Stimulated activated naive B cell treated with anti-CD40 and anti-IgM and Interleukin-4, amounts not matched to agents 10 μg/mL and 1 μg/mL and 100 μg/mL, for 72 hours (primary cell): ENCODE measurements at regions not wholly inside any gene's neighbourhood (a gene's known extent, or its start where the extent isn't known, plus 50 kb on each side); places are given as distances from the start of the nearest gene placed in this dataset.

Experiments used
- ATAC-seq, 2 donors: fragments of 150-1000 bp; cut with Tn5 transposase; replicated peaks; 2 replicates each; pipeline ENCODE4 v1.10.0; 2021; ENCODE audit warnings: moderate library complexity in 1 of 2
- DNase-seq: peaks from one replicate; pipeline ENCODE4 v3.0.0; 2021
- H3K27ac Mint-ChIP-seq: one replicate; pipeline ENCODE4 v1.8.0; 2022; ENCODE audit warnings: mild to moderate bottlenecking, mixed read lengths
- H3K27me3 Mint-ChIP-seq, 2 donors: one replicate each; pipeline ENCODE4 v1.8.0; 2022; ENCODE audit warnings: mixed read lengths in 2 of 2
- H3K36me3 Mint-ChIP-seq, 2 donors: one replicate each; pipeline ENCODE4 v1.8.0; 2022; ENCODE audit warnings: mixed read lengths in 2 of 2, mild to moderate bottlenecking in 1 of 2
- H3K4me1 Mint-ChIP-seq, 2 donors: one replicate each; pipeline ENCODE4 v1.8.0; 2022; ENCODE audit warnings: mixed read lengths in 2 of 2, mild to moderate bottlenecking in 1 of 2
- H3K4me3 Mint-ChIP-seq, 2 donors: one replicate each; pipeline ENCODE4 v1.8.0; 2022; ENCODE audit warnings: mild to moderate bottlenecking in 2 of 2, mixed read lengths in 2 of 2, moderate library complexity in 1 of 2
- H3K9me3 Mint-ChIP-seq, 2 donors: one replicate each; pipeline ENCODE4 v1.8.0; 2022; ENCODE audit warnings: mixed read lengths in 2 of 2, mild to moderate bottlenecking in 1 of 2

- Mint-ChIP-seq H3K4me1 (no peaks in the 10 kb centered on the region), H3K27ac (no peak overlapping the region), H3K9me3 (peaks cover 0 to 1% of the 10 kb centered on the region in 2 donors), H3K36me3 (no peaks in the 10 kb centered on the region), H3K27me3 (no peaks in the 10 kb centered on the region), H3K4me3 (no peak overlapping the region)
- ATAC-seq = no peak
- no peak for DNase-seq
Measured at GRCh38 chr1:80447526-80447925, 1353.2 kb upstream of the ADGRL2 start.

- Mint-ChIP-seq H3K4me3 (no peak overlapping the region), H3K9me3 (no peaks in the 10 kb centered on the region), H3K4me1 (no peaks in the 10 kb centered on the region), H3K27ac (no peak overlapping the region), H3K36me3 (no peaks in the 10 kb centered on the region), H3K27me3 (no peaks in the 10 kb centered on the region)
- DNase-seq (no peak), ATAC-seq (no peak)
Measured at GRCh38 chr1:80445033-80445432, 1355.7 kb upstream of the ADGRL2 start.

- no peaks in the 10 kb centered on the region for H3K36me3 Mint-ChIP-seq
- no peak overlapping the region for H3K27ac Mint-ChIP-seq
- H3K27me3 Mint-ChIP-seq = no peaks in the 10 kb centered on the region
- H3K9me3 Mint-ChIP-seq = no peaks in the 10 kb centered on the region
- H3K4me3 Mint-ChIP-seq = no peak overlapping the region
- ATAC-seq (no peak), DNase-seq (no peak)
- no peaks in the 10 kb centered on the region for H3K4me1 Mint-ChIP-seq
Measured at GRCh38 chr1:80444171-80444570, 1356.6 kb upstream of the ADGRL2 start.

- H3K27ac Mint-ChIP-seq = no peak overlapping the region
- H3K9me3 Mint-ChIP-seq = no peaks in the 10 kb centered on the region
- H3K36me3 Mint-ChIP-seq = no peaks in the 10 kb centered on the region
- no peak overlapping the region for H3K4me3 Mint-ChIP-seq
- DNase-seq = no peak
- no peaks in the 10 kb centered on the region for H3K4me1 Mint-ChIP-seq
- ATAC-seq = no peak
- H3K27me3 Mint-ChIP-seq = no peaks in the 10 kb centered on the region
Measured at GRCh38 chr1:80441664-80442063, 1359.1 kb upstream of the ADGRL2 start.

GRCh38 chr1:80436851-80437250 lies 1363.9 kb upstream of the ADGRL2 start:
- ATAC-seq (no peak), DNase-seq (no peak)
- H3K36me3 Mint-ChIP-seq = no peaks in the 10 kb centered on the region
- H3K9me3 Mint-ChIP-seq = peaks cover under 1 to 2% of the 10 kb centered on the region in 2 donors
- H3K4me3 Mint-ChIP-seq = no peak overlapping the region
- no peaks in the 10 kb centered on the region for H3K27me3 Mint-ChIP-seq
- no peaks in the 10 kb centered on the region for H3K4me1 Mint-ChIP-seq
- H3K27ac Mint-ChIP-seq = no peak overlapping the region

- DNase-seq (no peak), ATAC-seq (no peak)
- H3K4me3 Mint-ChIP-seq = no peak overlapping the region
- no peak overlapping the region for H3K27ac Mint-ChIP-seq
- H3K27me3 Mint-ChIP-seq = no peaks in the 10 kb centered on the region
- H3K4me1 Mint-ChIP-seq = no peaks in the 10 kb centered on the region
- H3K36me3 Mint-ChIP-seq = no peaks in the 10 kb centered on the region
- H3K9me3 Mint-ChIP-seq = peaks cover 4 to 6% of the 10 kb centered on the region in 2 donors
Measured at GRCh38 chr1:80427881-80428280, 1372.9 kb upstream of the ADGRL2 start.

- H3K9me3 Mint-ChIP-seq = peaks cover 0 to 1% of the 10 kb centered on the region in 2 donors
- DNase-seq = no peak
- H3K27ac Mint-ChIP-seq = no peak overlapping the region
- H3K4me3 Mint-ChIP-seq = no peak overlapping the region
- no peak for ATAC-seq
- H3K4me1 Mint-ChIP-seq = no peaks in the 10 kb centered on the region
- no peaks in the 10 kb centered on the region for H3K27me3 Mint-ChIP-seq
- no peaks in the 10 kb centered on the region for H3K36me3 Mint-ChIP-seq
Measured at GRCh38 chr1:80424249-80424648, 1376.5 kb upstream of the ADGRL2 start.

GRCh38 chr1:80418134-80418533 lies 1382.6 kb upstream of the ADGRL2 start:
- Mint-ChIP-seq H3K4me3 (no peak overlapping the region), H3K27me3 (no peaks in the 10 kb centered on the region), H3K27ac (no peak overlapping the region), H3K4me1 (no peaks in the 10 kb centered on the region), H3K36me3 (no peaks in the 10 kb centered on the region), H3K9me3 (peaks cover 0 to 1% of the 10 kb centered on the region in 2 donors)
- DNase-seq = no peak
- no peak for ATAC-seq

- Mint-ChIP-seq H3K27ac (no peak overlapping the region), H3K27me3 (no peaks in the 10 kb centered on the region), H3K4me3 (no peak overlapping the region), H3K4me1 (no peaks in the 10 kb centered on the region), H3K9me3 (peaks cover 0 to 1% of the 10 kb centered on the region in 2 donors), H3K36me3 (no peaks in the 10 kb centered on the region)
- no peak for DNase-seq
- no peak for ATAC-seq
Measured at GRCh38 chr1:80417671-80418070, 1383.1 kb upstream of the ADGRL2 start.

GRCh38 chr1:80413969-80414368 lies 1386.8 kb upstream of the ADGRL2 start:
- Mint-ChIP-seq H3K27me3 (no peaks in the 10 kb centered on the region), H3K36me3 (no peaks in the 10 kb centered on the region), H3K4me3 (no peak overlapping the region), H3K9me3 (peaks cover 0 to 1% of the 10 kb centered on the region in 2 donors), H3K4me1 (no peaks in the 10 kb centered on the region), H3K27ac (no peak overlapping the region)
- ATAC-seq (no peak), DNase-seq (no peak)

- DNase-seq (no peak), ATAC-seq (no peak)
- no peak overlapping the region for H3K4me3 Mint-ChIP-seq
- no peak overlapping the region for H3K27ac Mint-ChIP-seq
- peaks cover 0 to 1% of the 10 kb centered on the region in 2 donors for H3K9me3 Mint-ChIP-seq
- no peaks in the 10 kb centered on the region for H3K4me1 Mint-ChIP-seq
- no peaks in the 10 kb centered on the region for H3K27me3 Mint-ChIP-seq
- H3K36me3 Mint-ChIP-seq = no peaks in the 10 kb centered on the region
Measured at GRCh38 chr1:80410233-80410632, 1390.5 kb upstream of the ADGRL2 start.

- no peaks in the 10 kb centered on the region for H3K4me1 Mint-ChIP-seq
- H3K9me3 Mint-ChIP-seq = peaks cover 0 to 4% of the 10 kb centered on the region in 2 donors
- DNase-seq = no peak
- H3K27me3 Mint-ChIP-seq = no peaks in the 10 kb centered on the region
- no peaks in the 10 kb centered on the region for H3K36me3 Mint-ChIP-seq
- no peak overlapping the region for H3K4me3 Mint-ChIP-seq
- H3K27ac Mint-ChIP-seq = no peak overlapping the region
- ATAC-seq = no peak
Measured at GRCh38 chr1:80403471-80403893, 1397.0 kb upstream of the ADGRL4 start.

GRCh38 chr1:80402625-80403024 lies 1396.1 kb upstream of the ADGRL4 start:
- Mint-ChIP-seq H3K4me3 (no peak overlapping the region), H3K27ac (no peak overlapping the region), H3K27me3 (no peaks in the 10 kb centered on the region), H3K4me1 (no peaks in the 10 kb centered on the region), H3K9me3 (peaks cover 0 to 6% of the 10 kb centered on the region in 2 donors), H3K36me3 (no peaks in the 10 kb centered on the region)
- DNase-seq = no peak
- ATAC-seq = no peak

- no peaks in the 10 kb centered on the region for H3K27me3 Mint-ChIP-seq
Measured at GRCh38 chr1:80401757-80402156, 1395.2 kb upstream of the ADGRL4 start.

GRCh38 chr1:80392529-80392928 lies 1386.0 kb upstream of the ADGRL4 start:
- no peak overlapping the region for H3K4me3 Mint-ChIP-seq
- no peaks in the 10 kb centered on the region for H3K27me3 Mint-ChIP-seq
- no peak for DNase-seq
- H3K4me1 Mint-ChIP-seq = no peaks in the 10 kb centered on the region
- H3K36me3 Mint-ChIP-seq = no peaks in the 10 kb centered on the region
- ATAC-seq = no peak
- H3K9me3 Mint-ChIP-seq = peaks cover 0 to 9% of the 10 kb centered on the region in 2 donors
- H3K27ac Mint-ChIP-seq = no peak overlapping the region

More at GRCh38 chr1:80401757-80402156, 1395.2 kb upstream of the ADGRL4 start:
- DNase-seq = no peak
- H3K36me3 Mint-ChIP-seq = no peaks in the 10 kb centered on the region
- no peak overlapping the region for H3K27ac Mint-ChIP-seq
- no peak overlapping the region for H3K4me3 Mint-ChIP-seq
- H3K4me1 Mint-ChIP-seq = no peaks in the 10 kb centered on the region
- peaks cover 0 to 8% of the 10 kb centered on the region in 2 donors for H3K9me3 Mint-ChIP-seq
- no peak for ATAC-seq

GRCh38 chr1:80385650-80386049 lies 1379.1 kb upstream of the ADGRL4 start:
- DNase-seq (no peak), ATAC-seq (no peak)
- Mint-ChIP-seq H3K4me1 (no peaks in the 10 kb centered on the region), H3K27ac (no peak overlapping the region), H3K27me3 (no peaks in the 10 kb centered on the region), H3K9me3 (peaks cover 0 to 8% of the 10 kb centered on the region in 2 donors), H3K36me3 (no peaks in the 10 kb centered on the region), H3K4me3 (no peak overlapping the region)
